HG03196 (cell line): ENCODE measurements at regions not wholly inside any gene's neighbourhood (a gene's known extent, or its start where the extent isn't known, plus 50 kb on each side); places are given as distances from the start of the nearest gene placed in this dataset.

ENCODE experiments used
- ATAC-seq: cut with Tn5 transposase; IDR thresholded peaks from one replicate; pipeline ENCODE4 v1.9.1; 2021; ENCODE audit not compliant: unreplicated experiment

DNA sequence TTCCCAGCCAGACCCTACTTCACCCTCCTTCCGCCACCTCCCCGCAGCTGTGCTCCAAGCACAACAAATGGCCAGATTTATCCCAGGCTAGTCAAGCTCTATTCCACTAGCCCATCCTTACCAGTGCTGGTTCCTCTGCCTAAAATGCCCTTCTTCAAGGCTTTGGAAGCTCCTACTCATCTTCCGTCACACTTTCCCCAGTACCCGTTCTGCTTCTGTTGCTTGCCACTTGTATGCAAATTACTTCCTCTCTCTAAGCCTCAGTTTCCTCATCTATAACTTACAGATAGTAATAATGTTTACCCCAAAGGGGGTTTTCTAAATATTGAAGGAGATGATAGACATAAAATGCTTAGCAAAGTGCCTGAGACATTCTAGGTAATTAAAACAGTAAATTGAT, 193.1 kb downstream of the MAFB start:
- ATAC-seq = no peak

DNA sequence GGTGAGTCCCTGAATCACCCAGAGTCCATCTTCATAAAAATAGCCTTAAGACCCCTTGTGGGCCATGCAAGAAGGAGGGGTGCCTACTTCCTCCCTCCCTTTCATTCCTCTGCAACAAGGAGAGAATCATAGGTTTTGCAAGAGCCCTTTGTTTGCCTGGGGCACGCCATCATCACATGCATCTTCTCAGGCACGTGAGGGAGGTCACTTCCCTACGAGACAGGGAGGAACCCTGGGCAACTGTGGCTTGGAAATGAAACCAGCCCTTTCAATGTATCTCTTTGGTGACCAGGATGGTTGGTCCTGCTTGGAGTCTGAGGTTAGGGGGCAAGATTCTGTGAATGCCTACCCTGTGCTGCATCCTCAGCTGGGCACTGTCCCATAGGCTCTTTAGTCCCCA, 194.8 kb downstream of the MAFB start:
- ATAC-seq = no peak

DNA sequence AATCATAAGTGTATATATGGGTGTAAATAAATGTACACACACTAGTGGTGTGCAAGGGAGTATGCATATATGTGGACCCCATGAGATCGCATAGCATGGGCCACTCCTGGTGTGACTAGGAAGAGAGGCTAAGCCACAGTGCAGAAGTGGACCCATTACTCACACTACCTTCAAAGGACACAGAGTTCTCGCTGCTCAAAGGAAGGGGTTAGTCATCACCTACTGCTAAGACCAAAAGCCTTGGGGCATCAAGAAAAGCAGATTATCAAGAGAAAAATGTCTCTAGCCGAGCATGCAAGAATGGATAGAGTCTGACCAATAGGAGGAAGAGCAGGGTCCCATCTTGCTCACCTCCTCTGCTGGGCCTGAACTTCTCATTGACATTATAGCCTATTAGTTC, 195.5 kb downstream of the MAFB start:
- no peak for ATAC-seq

DNA sequence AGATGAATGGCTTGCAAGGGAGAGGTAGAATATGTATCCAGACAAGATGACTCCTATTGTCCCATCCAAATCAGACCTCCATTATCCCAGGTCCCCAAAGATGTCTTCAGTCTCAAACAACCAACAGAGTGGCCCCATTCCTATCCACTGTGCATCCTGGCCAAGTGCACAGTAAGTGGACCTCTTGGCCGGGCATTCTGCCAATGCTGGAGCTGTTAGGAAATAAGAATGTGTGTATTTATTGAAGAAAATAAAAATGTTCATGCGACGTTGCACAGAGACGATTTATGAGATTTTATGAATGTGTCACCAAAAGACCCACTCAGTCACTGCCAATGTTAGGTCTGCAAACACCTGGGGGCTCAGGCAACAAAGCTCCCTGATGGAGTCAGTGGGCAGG, 196.0 kb downstream of the MAFB start:
- ATAC-seq = no peak

DNA sequence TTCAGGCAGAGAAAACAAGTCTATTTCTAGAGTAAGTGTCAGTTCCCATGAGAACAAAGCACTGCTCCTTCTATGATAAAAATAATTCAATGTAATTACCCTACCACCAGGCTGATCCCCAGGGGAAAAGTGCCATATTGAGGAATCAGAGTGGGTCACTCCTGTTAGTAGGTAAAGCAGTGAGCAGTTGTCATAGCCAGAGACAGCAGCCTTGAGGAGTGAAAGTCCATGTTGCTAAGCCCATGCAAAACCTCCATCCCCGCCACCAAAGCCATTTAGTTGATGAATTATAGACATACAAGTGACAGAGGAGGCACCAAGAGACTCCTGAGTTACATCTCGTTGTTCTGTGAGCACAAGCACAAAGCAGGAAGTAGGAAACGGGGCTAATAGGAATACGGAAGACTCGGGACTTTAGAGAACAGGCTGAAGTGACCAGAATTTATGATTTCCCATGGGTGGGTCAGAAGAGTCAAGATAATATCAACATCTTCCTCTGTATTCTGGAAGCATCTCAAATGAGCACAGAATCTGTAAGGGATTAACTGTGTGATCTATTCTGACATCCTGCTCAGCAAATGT, 197.9 kb downstream of the MAFB start:
- no peak for ATAC-seq

DNA sequence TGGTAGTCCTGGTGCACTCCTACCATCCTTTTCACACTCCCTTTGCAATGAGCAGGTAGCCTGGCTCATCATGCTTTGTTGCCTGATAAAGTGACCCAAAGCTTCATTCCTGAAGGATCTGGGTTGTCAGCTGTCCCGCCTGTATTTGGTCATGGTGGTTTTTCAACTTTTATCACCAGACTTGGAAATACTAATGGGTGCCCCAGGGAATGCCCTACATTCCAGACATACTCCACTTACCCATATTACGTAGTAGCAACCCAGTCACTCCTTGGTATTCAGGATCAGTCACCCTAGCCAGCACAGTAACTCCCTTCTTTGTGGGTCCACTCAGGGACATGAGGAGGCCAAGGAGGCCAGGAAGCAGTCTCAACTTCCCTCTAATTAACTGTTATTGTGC, 199.2 kb downstream of the MAFB start:
- ATAC-seq = no peak

DNA sequence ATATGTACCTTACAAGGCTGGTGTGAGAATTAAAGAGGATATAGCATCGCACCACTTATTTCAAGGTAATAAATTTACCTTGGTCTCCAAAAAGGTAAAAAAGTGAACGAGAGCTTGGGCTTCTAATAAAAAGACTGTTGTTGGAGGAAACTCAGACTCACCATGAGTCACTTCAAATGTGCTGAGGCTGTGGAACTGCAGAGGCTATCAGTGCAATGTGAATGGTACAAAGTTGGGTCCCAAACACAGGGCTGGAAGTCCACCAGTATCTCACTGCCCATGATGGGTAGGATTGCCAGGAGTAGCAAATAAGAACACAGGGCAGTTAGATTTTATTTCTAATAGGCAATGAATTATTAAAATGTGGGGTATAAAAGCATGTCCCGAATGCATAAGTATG, 200.6 kb downstream of the MAFB start:
- ATAC-seq = no peak

DNA sequence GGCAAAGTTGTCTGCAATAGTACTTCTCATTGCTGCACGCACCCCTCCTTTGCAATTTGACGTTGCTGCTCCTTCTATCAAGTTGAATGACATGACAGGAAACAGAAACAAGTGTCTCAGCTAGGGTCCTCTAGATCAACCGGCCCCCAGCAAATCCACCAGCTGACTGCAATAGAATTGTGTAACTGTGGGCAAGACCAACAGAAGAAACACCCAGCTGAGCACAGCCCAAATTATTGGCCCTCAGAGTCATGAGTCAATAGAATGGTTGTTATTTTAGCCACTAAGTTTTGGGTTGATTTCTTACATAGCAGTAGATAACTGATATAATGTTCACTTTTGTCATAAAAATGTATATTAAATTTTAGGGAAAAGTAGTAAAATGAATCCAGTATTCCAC, 202.7 kb downstream of the MAFB start:
- no peak for ATAC-seq

DNA sequence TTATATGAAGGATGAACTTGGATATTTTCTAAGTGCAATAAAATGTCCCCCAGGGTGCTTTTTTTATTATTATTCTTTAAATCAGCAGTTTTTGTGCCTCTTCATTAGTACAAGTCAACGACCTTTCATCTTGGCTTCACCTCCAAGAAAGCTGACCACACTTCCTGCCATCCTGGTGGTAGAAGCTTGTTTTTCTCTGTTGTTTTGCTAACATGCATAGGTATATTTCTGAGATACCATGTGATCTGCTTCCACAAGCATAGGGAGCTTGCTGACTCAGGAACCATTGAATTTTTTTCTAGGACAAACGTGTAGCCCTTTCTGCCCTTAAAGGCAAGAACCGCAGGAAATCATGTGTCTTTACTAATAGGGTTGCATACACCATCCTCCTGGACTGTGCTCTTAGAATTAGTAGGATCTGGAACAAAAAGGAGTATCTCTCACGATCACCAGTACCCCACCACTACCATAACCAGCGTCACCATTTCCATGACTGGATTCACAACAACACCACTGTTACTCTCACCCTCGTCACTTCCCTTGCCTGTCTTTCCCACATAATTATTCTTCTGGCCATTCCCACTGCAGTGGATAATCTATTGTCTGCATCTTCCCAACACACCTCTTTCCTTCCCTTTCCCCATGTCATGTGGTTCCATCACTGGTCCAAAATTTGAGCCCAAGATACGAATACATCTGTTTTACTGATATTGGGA, 207.1 kb downstream of the MAFB start:
- no peak for ATAC-seq

DNA sequence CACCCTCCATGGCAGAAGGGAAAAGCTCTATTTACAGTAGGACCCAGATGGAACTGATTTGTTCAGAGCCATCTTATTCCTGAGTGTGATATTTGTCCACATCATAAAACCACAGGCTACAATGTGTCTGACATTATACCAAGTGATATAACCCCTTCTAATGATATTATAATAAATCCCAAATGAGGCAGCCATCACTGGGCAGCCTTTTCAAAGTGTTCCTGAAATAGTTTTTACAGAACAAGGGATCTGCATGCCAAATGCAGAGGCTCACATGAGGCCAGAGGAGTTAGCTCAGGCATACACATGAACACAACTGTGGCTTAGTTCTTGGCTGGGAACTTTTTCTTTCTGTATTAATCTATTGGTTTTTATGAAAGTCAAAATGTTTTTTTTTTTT, 207.7 kb downstream of the MAFB start:
- ATAC-seq = no peak

DNA sequence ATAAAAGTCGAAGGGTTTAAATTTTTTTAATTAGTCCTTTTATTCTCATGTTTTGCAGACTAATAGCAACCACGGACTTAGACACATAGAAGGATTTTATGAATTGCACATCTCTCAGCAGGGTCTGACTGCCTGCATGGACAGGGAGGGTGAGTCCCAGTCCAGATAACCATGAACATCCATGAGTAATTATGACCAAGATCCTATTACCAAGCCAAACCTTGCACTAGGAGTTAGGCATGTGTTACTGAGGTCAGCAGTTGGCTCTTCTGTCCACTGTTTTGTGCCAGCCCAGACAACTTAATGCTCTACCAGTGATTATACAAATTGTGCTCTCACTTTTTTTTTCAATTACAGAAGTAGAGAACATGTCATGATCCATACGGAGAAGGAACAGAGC, 211.2 kb downstream of the MAFB start:
- ATAC-seq = no peak

DNA sequence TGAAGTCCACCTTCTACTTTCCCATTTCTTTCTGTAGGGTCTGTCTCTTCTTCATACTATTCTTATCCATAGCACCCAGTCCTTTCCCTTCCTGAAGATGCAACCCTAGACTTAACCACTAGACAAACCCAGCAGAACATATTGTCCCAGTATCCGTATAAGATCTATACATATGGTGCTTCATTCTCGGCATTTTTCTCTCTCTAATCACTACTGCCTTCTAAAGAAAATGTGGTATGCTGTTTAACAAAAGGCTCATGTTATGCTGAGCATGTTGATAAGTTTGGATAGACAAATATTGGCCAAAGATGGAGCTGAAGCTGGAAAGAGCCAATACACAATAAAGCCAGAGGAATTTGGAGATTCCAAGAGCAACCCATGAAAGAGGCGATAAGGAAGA, 212.6 kb downstream of the MAFB start:
- no peak for ATAC-seq

DNA sequence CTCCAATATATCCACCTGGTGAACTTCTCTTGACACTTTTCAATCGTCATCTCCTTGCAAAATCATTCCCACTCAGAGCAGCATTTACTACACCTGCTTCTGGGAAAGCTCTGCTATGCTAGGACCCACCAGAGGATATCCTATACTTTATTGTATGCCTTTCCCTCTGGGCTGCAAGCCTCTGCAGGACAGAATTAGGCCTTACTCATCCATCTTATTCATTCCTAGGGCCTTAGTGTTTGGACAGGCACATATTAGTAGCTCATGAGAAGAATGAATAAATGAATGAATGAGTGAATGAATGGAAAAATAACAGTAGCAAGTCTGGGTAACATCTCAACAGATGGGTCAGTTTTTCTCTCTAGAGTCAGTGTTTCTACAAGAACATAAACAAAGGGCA, 216.1 kb downstream of the MAFB start:
- ATAC-seq = no peak

DNA sequence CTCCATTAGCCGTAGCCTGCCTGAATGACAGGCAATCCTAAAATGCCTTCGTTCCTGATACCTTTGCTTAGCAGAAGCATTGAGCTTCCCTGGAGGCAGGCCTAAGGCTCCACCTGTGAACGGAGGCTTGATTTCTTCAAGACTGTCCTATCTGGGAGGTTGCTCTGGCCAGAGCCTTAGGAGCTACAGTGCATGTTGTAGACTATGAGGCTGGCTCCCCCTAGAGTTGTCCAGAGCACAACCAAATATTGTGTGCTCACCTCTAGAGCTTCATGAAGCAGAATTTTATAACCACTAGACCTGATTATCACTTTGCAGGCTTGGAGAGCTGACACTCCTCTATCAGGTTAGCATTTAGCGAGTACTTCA, 217.8 kb downstream of the MAFB start:
- ATAC-seq = no peak

DNA sequence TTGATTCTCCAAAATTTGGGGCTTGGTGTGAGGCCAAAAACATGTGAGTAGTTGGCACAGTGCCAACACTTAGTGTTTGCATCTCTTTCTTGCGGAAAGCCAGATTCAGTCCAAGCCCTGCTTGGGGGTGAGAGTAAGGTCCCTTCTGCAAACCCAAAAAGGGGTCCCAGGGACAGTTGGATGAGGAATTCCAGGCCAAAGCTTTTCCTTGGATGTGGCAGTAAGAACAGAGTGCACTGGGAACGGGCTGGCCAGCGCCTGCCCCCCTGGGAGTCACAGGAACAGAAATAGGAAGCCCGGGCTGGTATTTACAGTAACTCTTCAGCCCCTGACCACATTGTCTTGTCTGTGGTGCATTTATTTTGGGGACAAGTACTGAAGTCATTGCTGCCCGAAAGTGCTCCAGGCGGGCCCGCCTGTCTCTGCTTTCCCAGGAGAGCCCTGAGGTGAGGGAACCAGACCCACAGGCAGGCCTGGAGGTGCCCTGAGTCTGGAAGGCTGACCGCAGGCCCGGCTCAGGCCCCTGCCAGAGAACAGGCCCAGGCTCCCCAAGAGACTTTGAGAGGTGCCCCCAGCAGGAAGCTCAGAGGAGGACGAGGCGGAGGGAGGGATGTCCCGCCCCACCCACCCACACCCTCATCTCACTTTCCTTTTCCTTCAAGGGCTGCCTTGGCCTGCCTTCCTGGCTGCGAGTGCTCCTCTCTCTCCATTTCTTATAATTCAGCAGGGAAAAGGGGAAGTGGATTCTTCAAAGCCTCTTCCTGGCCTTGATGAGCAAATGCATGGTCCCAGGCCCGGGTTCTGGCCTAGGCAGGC, 218.4 kb downstream of the MAFB start:
- ATAC-seq = no peak

DNA sequence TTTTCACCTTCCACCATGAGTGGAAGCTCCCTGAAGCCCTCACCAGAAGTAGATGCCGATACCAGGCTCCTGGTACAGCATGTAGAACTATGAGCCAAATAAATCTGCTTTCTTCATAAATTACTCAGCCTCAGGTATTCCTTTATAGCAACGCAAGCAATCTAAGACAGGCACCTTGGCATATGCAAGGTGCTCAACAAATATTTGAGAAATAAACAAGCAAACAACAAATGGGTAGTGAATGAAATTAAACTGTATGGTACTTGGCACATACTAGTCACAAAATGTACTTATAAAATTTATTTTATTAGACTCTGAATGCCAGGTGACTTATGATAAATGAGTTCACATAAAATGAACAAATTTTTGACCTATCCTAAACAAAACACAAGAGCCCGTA, 220.3 kb downstream of the MAFB start:
- no peak for ATAC-seq

DNA sequence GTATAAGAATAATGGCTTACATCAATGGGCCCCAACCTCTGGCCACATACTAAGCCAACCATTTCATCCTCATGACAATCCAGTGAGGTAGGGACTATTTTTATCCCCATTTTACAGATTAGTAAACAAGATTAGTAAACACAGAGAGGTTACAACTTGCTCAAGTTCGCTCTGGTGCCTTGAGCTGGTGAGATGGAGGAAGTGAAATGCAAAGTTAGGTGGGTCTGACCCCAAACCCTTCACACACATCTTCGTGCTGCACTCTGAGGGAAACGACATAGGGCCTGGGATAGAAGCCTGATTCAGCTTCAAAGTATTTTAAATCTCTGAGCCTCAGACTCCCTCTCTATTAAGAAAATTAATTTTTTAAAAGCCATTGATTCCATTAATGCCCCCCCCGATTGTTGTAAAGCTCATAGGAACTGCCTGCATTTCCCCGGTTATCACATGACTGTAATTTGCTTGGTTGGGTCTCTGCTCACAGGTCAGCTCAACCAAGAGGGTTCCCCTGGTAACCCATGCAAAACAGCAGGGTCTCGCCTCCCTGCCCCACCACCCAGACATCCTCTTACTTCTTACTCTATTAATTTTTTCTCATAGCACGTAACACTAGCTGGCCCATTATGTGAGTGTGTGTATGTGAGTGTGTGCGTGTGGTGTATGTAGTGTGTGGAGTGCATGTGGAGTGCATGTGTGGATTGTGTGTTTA, 221.2 kb downstream of the MAFB start:
- ATAC-seq = no peak

DNA sequence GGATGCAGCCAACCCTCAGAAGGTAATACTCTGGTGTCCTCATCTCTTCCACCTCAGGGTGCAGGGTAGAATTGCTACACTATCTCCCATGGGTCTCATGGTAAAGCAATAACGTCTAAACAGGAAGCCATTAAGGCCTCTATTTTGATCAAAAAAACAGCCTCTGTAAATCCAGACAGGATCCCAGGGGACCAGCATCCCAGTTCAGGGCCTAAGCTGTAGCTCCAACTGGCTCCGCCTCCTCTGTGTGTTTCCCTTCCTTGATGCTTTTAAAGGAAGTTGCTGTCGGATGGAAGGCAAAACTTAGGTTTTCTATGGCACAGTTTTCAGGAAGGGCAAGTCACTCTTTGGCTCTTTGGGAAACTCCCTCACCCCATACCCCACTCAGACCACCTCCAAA, 222.0 kb downstream of the MAFB start:
- ATAC-seq = no peak

DNA sequence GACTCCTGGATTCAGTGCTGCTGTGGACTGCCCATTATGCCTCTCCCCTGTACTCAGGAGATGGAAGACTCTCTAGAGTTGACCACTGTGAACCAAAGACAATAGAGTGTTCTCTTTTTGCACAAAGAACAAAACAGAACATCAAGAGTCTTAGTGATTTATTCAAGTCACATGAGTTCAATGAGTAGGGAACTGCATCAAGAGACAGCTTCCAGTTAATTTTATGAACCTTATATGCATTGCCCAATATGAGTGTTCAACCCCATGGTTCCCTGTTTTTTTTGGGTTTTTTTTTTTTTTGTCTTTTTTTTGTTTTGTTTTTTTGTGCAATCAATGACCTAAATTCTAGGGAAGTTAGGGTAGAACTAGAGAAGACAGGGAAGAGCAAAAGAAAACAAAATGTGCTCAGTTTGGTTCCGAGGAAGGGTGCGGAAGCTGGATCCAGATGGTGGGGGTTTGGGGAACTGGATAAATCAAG, 224.3 kb downstream of the MAFB start:
- ATAC-seq = no peak

DNA sequence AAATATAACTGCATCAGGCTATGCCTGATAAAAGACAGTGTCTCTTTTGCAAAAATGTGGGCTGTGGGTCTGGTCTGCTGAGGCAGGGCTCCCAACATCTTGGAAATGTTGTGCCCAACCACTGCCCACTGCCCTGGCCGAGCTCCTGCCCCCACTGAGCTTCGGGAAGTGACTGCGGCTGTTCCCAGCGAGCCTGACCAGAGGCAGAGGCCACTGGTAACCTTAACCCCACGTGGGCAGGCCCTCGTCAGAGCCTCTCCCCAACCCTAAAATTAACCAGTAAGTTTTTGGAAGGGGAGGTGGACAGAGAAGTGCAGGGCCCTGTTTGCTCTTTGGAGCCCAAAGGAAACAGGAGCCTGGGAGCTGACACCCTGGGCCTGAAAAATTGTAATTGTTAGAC, 225.9 kb downstream of the MAFB start:
- ATAC-seq = no peak

DNA sequence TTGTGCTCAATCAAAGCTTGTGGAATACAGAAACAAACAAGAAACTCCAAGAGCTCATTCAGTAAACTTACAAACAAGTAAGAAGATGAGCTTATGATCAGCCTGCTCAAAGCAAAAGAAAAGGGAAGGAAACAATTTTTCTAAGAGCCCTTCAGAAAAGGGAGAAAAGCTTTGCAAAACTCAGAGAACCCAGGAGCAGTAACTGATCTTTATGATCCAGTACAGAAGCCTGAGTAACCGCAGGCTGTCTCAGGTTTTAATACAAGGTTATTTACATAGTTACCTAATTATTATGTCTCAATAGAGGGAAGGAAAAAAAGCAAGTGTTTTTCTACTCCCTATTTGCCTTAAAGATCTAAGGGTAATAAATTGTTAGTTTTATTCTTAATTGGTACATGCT, 226.5 kb downstream of the MAFB start:
- ATAC-seq = no peak

DNA sequence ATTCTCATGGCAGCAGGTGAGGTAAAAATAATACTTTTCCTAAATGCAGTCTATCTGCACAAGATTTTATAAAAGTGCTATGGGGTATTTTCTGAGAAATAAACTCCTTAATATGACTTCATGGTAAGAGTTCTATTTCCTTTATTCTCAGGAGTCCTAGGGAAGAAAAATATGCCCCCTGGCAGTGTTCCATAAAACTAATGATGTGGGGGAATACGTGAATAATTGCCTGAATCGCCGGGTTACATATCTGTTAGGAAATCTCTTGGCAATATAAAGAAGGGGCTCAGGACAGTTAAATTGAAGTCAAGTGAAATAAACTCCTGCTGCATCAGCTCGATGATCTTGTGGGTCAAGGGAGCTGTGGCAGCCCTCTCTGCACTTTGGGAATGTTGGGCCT, 229.7 kb downstream of the MAFB start:
- no peak for ATAC-seq
